ENCODE measurements at regions not wholly inside any gene's neighbourhood (a gene's known extent, or its start where the extent isn't known, plus 50 kb on each side); places are given as distances from the start of the nearest gene placed in this dataset.

- no peak for TF ChIP-seq JUNB (IDR thresholded peaks at IDR 0.05; ENCODE audit: unreplicated experiment)
- TF ChIP-seq ZNF114 (CRISPR knock-in tag; IDR thresholded peaks at IDR 0.05) = no peak
- TF ChIP-seq ZNF331 (CRISPR knock-in tag; IDR thresholded peaks at IDR 0.05; ENCODE audit: low read depth) = no peak
- no peak for TF ChIP-seq POLR2AphosphoS5 (IDR thresholded peaks at IDR 0.05; ENCODE audit: low read depth)
Measured at GRCh38 chr13:22455036-22455435, 725.7 kb upstream of the SGCG start (continued).

DNA sequence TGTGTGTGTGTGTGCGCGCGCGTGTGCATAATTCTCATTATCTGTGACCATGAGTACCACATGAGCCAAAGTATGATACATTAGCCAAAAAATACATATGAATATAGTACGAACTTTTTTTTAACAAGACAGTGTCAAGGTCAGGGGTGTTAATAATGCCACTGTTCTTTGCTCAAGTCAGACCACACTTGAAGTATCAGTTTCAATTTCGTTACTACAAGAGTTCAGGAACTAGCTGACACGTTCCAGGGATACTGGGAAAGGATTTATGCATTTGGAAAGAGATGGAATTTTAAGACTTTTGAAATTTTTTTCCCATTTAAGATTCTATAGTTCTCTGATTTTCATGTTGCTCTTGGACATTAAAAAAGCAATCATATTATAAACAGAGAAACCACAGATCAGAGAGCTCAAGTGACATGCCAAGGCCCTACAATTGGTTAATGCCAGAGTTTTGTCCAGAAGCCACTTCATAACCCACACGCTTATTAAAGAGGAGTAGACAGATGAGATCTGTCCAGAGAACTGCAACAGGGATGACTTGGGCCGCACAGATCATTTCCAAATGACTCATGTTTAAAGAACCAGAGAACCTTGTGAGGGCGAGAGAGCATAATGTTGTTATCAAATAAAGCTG lies 718.8 kb upstream of the SGCG start:
- no peak overlapping the region for H3K4me3 ChIP-seq
- Mint-ChIP-seq H3K4me3 (no peak overlapping the region), H3K27ac (no peak overlapping the region), H3K9me3 (no peaks in the 10 kb centered on the region), H3K36me3 (ENCODE audit: low read depth) (no peaks in the 10 kb centered on the region), H3K4me1 (no peaks in the 10 kb centered on the region), H3K27me3 (ENCODE audit: insufficient read depth, low read depth, poor library complexity) (no peaks in the 10 kb centered on the region)
- no peaks in the 10 kb centered on the region for H3K36me3 ChIP-seq (ENCODE audit: insufficient read depth)
- ATAC-seq (no peak), DNase-seq (ENCODE audit: low spot score) (no peak)
- H3K79me2 ChIP-seq (replicated peaks; ENCODE audit: insufficient read depth) = no peaks in the 10 kb centered on the region
- no peak overlapping the region for H2AFZ ChIP-seq
- H3F3A ChIP-seq (replicated peaks; ENCODE audit: low read depth) = no peaks in the 10 kb centered on the region
- no peaks in the 10 kb centered on the region for H3K4me1 ChIP-seq (ENCODE audit: insufficient read depth)
- no peak overlapping the region for H3K27ac ChIP-seq (ENCODE audit: low read depth)
- H4K20me1 ChIP-seq (replicated peaks; ENCODE audit: insufficient read depth) = no peaks in the 10 kb centered on the region
- H3K9me2 ChIP-seq (ENCODE audit: insufficient read depth) = peaks cover 22% of the 10 kb centered on the region
- H3K27me3 ChIP-seq (ENCODE audit: insufficient read depth) = no peaks in the 10 kb centered on the region
- no peak for TF ChIP-seq CREB1 (CRISPR knock-in tag; IDR thresholded peaks at IDR 0.05; ENCODE audit: low read depth)
- no peak for TF ChIP-seq POLR2AphosphoS5 (IDR thresholded peaks at IDR 0.05; ENCODE audit: low read depth)
- no peak for TF ChIP-seq NANOG (IDR thresholded peaks at IDR 0.05; ENCODE audit: borderline replicate concordance)
- TF ChIP-seq ZNF331 (CRISPR knock-in tag; IDR thresholded peaks at IDR 0.05; ENCODE audit: low read depth) = no peak
- H3K4me2 ChIP-seq = no peak overlapping the region

GRCh38 chr13:22463089-22463488 lies 717.7 kb upstream of the SGCG start:
- Histone ChIP-seq H3K4me3 (no peak overlapping the region), H3K36me3 (ENCODE audit: insufficient read depth) (no peaks in the 10 kb centered on the region), H3K9me2 (ENCODE audit: insufficient read depth) (peaks cover 12% of the 10 kb centered on the region), H3K27me3 (ENCODE audit: insufficient read depth) (no peaks in the 10 kb centered on the region), H3K27ac (ENCODE audit: low read depth) (no peak overlapping the region), H3F3A (replicated peaks; ENCODE audit: low read depth) (no peaks in the 10 kb centered on the region), H3K4me2 (no peak overlapping the region), H3K4me1 (ENCODE audit: insufficient read depth) (no peaks in the 10 kb centered on the region), H3K79me2 (replicated peaks; ENCODE audit: insufficient read depth) (no peaks in the 10 kb centered on the region), H4K20me1 (replicated peaks; ENCODE audit: insufficient read depth) (no peaks in the 10 kb centered on the region), H2AFZ (no peak overlapping the region)
- Mint-ChIP-seq H3K36me3 (ENCODE audit: low read depth) (no peaks in the 10 kb centered on the region), H3K27me3 (ENCODE audit: insufficient read depth, low read depth, poor library complexity) (no peaks in the 10 kb centered on the region), H3K27ac (no peak overlapping the region), H3K4me1 (no peaks in the 10 kb centered on the region), H3K9me3 (no peaks in the 10 kb centered on the region), H3K4me3 (no peak overlapping the region)
- no peak for ATAC-seq
- DNase-seq (ENCODE audit: low spot score) = no peak
- no peak for TF ChIP-seq ZNF462 (CRISPR knock-in tag; IDR thresholded peaks at IDR 0.05)
- TF ChIP-seq, protein P1, sequence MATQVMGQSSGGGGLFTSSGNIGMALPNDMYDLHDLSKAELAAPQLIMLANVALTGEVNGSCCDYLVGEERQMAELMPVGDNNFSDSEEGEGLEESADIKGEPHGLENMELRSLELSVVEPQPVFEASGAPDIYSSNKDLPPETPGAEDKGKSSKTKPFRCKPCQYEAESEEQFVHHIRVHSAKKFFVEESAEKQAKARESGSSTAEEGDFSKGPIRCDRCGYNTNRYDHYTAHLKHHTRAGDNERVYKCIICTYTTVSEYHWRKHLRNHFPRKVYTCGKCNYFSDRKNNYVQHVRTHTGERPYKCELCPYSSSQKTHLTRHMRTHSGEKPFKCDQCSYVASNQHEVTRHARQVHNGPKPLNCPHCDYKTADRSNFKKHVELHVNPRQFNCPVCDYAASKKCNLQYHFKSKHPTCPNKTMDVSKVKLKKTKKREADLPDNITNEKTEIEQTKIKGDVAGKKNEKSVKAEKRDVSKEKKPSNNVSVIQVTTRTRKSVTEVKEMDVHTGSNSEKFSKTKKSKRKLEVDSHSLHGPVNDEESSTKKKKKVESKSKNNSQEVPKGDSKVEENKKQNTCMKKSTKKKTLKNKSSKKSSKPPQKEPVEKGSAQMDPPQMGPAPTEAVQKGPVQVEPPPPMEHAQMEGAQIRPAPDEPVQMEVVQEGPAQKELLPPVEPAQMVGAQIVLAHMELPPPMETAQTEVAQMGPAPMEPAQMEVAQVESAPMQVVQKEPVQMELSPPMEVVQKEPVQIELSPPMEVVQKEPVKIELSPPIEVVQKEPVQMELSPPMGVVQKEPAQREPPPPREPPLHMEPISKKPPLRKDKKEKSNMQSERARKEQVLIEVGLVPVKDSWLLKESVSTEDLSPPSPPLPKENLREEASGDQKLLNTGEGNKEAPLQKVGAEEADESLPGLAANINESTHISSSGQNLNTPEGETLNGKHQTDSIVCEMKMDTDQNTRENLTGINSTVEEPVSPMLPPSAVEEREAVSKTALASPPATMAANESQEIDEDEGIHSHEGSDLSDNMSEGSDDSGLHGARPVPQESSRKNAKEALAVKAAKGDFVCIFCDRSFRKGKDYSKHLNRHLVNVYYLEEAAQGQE (IDR thresholded peaks at IDR 0.05; ENCODE audit: unreplicated experiment) = no peak
- TF ChIP-seq, protein P2, sequence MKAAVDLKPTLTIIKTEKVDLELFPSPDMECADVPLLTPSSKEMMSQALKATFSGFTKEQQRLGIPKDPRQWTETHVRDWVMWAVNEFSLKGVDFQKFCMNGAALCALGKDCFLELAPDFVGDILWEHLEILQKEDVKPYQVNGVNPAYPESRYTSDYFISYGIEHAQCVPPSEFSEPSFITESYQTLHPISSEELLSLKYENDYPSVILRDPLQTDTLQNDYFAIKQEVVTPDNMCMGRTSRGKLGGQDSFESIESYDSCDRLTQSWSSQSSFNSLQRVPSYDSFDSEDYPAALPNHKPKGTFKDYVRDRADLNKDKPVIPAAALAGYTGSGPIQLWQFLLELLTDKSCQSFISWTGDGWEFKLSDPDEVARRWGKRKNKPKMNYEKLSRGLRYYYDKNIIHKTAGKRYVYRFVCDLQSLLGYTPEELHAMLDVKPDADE (IDR thresholded peaks at IDR 0.05) = no peak
- TF ChIP-seq STAT1 (IDR thresholded peaks at IDR 0.05; ENCODE audit: unreplicated experiment) = no peak

Measured in GM23338 (cell line).